ENCODE measurements at regions not wholly inside any gene's neighbourhood (a gene's known extent, or its start where the extent isn't known, plus 50 kb on each side); places are given as distances from the start of the nearest gene placed in this dataset.
"Not testable (repeated sequence)": the region's sequence is repeated elsewhere in the genome, so short reads cannot be mapped to it uniquely, and the experiment has no call there.

DNA sequence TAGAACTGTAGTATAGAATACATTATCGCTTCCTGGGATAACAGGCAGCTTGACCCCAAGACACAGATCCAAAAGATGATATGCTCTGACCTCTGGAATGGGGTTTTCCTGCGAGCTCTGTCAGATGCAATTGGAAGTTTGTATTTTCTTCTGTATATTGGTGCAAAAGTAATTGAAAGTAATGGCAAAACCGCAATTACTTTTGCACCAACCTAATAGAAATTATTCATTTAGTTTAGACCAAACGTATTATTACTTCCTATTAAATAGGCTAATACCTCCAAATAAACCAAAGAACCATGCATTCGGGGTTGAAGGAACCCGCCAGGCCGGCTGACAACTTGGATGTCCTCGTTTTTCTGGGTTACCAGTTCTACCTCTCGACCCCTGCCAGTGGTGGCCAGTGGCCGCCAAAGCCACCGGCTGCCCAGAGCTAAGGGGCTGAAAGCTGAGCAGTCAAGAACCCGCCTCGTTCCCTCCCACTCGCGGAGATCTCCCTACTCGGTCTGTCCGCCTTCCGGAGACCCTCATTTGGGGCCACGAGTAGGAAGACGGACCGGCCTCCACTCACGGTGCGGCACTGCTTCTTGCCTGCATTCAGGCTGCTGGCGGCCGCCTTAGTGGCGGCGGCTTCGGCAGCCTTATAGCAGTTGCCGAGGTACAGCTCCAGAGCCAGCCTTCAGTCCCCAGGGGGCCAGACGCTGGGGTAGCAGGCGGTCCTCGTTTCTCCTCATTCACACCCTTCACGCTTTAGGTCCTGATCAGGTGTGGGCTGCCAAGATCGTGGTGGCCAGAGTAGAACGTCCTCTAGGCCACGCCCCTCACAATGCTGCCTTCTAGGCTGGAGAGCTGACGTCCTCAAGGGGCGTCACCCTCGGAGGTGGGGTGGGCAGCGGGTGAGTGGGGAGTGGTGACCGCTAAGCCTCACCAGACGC lies 121.9 kb downstream of the RBMX2 start:
- Mint-ChIP-seq H3K27ac (no peak overlapping the region), H3K36me3 (ENCODE audit: low read depth) (no peaks in the 10 kb centered on the region), H3K4me3 (no peak overlapping the region), H3K9me3 (ENCODE audit: low read depth) (no peaks in the 10 kb centered on the region), H3K4me1 (no peaks in the 10 kb centered on the region), H3K27me3 (peaks cover 3% of the 10 kb centered on the region)
- intact Hi-C loops (cut with DNase I, micrococcal nuclease) = no loop called here
- ATAC-seq (no peak), DNase-seq (no peak)
- ChIA-PET CTCF (no interaction called here), POLR2A (no interaction called here)

DNA sequence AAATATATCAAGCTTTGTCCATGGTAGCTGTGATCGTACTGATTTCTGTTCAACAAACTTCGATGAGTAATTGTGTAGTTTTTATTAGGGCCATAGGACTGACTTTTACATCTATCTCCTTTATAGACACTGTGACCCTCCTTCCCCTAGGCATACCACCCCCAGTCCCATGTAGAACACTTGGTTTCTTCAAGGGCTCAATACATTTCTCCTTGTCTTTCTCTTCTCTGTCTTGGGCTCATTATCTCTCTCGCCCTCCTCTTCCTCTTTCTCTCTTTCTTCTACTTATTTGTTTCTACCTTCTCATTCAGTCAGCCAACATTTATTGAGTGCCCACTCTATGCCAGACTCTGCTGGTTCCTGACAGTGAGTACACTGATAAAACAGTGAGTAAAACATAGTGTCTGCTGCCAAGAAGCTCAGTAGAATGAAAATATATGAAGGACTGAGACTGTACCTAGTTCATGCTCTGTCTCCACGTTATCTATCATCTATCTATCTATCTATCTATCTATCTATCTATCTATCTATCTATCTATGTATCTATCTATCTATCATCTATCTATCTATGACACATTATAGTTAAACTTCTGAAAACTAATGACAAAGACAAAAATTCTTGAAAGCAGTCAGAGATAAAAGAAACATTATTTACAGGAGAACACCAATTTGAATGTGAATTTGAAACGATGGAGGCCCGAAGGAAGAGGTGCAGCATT lies 122.8 kb downstream of the RBMX2 start:
- CTCF ChIA-PET = no interaction called here
- no peaks in the 10 kb centered on the region for H3K4me1 Mint-ChIP-seq
- H3K27ac Mint-ChIP-seq = no peak overlapping the region
- DNase-seq = no peak
- H3K36me3 Mint-ChIP-seq (ENCODE audit: low read depth) = no peaks in the 10 kb centered on the region
- no peak overlapping the region for H3K4me3 Mint-ChIP-seq
- H3K27me3 Mint-ChIP-seq = peaks cover 3% of the 10 kb centered on the region
- POLR2A ChIA-PET = no interaction called here
- H3K9me3 Mint-ChIP-seq (ENCODE audit: low read depth) = no peaks in the 10 kb centered on the region
- no peak for ATAC-seq
- intact Hi-C loops (cut with DNase I, micrococcal nuclease) = no loop called here

DNA sequence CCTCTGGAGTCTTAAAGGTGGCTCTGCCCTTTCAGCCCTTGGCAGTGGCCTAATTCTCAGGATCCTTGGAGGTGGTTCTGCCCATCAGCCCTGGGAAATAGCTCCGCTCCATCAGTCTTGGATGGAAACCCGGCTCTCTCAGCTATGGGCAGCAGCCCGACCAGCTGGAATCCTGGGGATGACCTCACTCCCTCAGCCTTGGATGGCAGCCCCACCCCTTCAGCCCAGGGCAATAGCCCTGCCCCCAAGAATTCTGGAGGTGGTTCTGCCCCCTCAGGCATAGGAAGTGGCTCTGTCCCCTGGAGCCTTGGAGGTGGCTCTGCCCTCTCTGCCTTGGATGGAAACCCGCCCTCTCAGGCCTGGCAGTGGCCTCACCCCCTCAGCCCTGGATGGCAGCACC lies 127.7 kb downstream of the RBMX2 start:
- ATAC-seq (no peak), DNase-seq (no peak)
- Mint-ChIP-seq H3K4me3 (no peak overlapping the region), H3K9me3 (ENCODE audit: low read depth) (no peaks in the 10 kb centered on the region), H3K4me1 (no peaks in the 10 kb centered on the region), H3K27me3 (peaks cover 2% of the 10 kb centered on the region), H3K36me3 (ENCODE audit: low read depth) (no peaks in the 10 kb centered on the region), H3K27ac (no peak overlapping the region)
- intact Hi-C loops (cut with DNase I, micrococcal nuclease) = no loop called here
- ChIA-PET POLR2A (no interaction called here), CTCF (no interaction called here)

DNA sequence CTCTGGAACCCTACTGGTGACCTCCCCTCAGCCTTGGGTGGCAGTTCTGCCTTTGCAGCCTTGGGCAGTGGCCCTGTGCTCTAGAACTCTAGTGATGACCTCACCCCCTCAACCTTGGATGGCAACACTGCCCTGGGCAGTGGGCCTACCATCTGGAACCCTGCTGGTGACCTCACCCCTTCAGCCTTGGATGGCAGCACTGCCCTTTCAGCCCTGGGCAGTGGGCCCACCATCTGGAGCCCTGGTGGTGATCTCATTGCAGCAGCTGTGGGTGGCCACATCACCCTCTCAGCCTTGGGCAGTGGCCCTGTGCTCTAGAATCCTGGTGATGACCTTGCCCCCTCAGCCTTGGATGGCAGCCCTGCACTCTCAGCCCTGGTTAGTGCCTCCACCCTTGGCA lies 129.3 kb downstream of the RBMX2 start:
- no peaks in the 10 kb centered on the region for H3K4me1 Mint-ChIP-seq
- intact Hi-C loops (cut with DNase I, micrococcal nuclease) = no loop called here
- POLR2A ChIA-PET = no interaction called here
- DNase-seq (no peak), ATAC-seq (no peak)
- H3K9me3 Mint-ChIP-seq (ENCODE audit: low read depth) = no peaks in the 10 kb centered on the region
- no peak overlapping the region for H3K4me3 Mint-ChIP-seq
- CTCF ChIA-PET = no interaction called here
- no peaks in the 10 kb centered on the region for H3K27me3 Mint-ChIP-seq
- no peaks in the 10 kb centered on the region for H3K36me3 Mint-ChIP-seq (ENCODE audit: low read depth)
- H3K27ac Mint-ChIP-seq = no peak overlapping the region

- H3K36me3 Mint-ChIP-seq (ENCODE audit: low read depth) = no peaks in the 10 kb centered on the region
- ATAC-seq = peak; percentile 30
Measured at GRCh38 chrX:130539721-130540321, 138.0 kb downstream of the RBMX2 start.

DNA sequence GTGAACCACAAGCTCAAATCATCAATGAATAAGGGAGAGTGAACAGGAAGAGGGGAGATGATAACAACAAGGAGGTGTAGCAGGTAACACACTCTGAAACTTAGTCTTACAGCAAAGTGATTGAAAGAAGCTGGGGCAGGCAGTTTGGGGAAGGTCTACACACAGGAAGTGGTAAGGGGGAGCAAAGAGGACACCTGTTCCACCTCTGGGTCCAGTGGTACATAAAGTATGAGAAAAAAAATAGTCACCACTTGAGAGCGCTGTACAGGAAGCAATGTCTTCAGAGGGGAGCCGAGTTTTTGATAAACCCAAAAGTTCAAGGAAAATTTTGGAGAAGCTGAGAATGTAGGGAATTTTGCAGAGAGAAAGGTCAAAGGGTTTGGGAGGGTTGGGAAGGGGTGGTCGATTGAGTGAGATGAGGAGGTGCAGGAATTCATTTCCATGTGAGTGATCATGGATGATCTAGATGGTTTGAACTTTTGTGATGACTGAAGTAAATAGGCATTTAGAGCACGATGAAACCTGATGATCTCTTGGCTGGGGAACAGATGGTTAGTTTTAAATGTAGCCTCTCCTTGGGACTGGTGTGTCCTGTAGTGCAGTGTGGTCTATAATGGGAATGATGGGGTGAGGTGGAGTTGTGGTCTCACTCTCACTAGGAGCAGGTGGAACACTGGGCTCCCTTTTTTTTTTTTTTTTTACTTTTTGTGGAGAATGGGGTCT lies 142.0 kb downstream of the RBMX2 start:
- H3K9me3 Mint-ChIP-seq (ENCODE audit: low read depth) = no peaks in the 10 kb centered on the region
- POLR2A ChIA-PET = no interaction called here
- ATAC-seq (no peak), DNase-seq (no peak)
- no peaks in the 10 kb centered on the region for H3K4me1 Mint-ChIP-seq
- H3K27ac Mint-ChIP-seq = no peak overlapping the region
- peaks cover 4% of the 10 kb centered on the region for H3K27me3 Mint-ChIP-seq
- CTCF ChIA-PET = no interaction called here
- intact Hi-C loops (cut with DNase I, micrococcal nuclease) = no loop called here
- no peak overlapping the region for H3K4me3 Mint-ChIP-seq
- no peaks in the 10 kb centered on the region for H3K36me3 Mint-ChIP-seq (ENCODE audit: low read depth)

More at GRCh38 chrX:130539721-130540321, 138.0 kb downstream of the RBMX2 start:
- Mint-ChIP-seq H3K27me3 (peaks cover 4% of the 10 kb centered on the region), H3K27ac (no peak overlapping the region), H3K4me1 (no peaks in the 10 kb centered on the region), H3K4me3 (no peak overlapping the region), H3K9me3 (ENCODE audit: low read depth) (no peaks in the 10 kb centered on the region)
- ChIA-PET CTCF (interaction anchor here (0.6 to 1.8 kb wide), 11 partner anchors 9 to 1259 kb away, joined by 3 to 9 read pairs (median 4); no protein-coding TSS in a partner anchor), POLR2A (no interaction called here)
- intact Hi-C loops (cut with DNase I, micrococcal nuclease) = loop anchor here (1.0 to 2.0 kb wide), 3 partner anchors 259 to 377 kb away; no protein-coding TSS in a partner anchor
- DNase-seq = peak; percentile 64

DNA sequence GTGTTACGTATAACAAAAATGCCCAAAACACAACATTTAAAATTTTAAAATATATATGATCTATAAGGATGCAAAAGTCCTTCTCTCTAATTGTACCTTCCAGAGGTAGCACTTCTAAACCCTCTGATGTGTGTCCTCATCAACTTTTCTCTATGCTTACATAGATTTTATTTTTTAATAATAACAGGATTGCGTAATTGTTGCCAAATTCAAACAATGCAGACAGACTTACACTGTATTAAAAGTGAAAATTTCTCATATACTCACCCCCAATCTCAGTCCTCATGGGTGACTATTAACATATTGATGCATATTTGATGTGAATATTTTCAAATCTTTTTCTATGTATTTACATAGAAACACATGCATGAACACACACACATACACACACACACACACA lies 144.0 kb downstream of the RBMX2 start:
- Mint-ChIP-seq H3K27me3 (peaks cover 7% of the 10 kb centered on the region), H3K27ac (no peak overlapping the region), H3K36me3 (ENCODE audit: low read depth) (no peaks in the 10 kb centered on the region), H3K4me1 (no peaks in the 10 kb centered on the region), H3K4me3 (no peak overlapping the region), H3K9me3 (ENCODE audit: low read depth) (no peaks in the 10 kb centered on the region)
- CTCF ChIA-PET = no interaction called here
- POLR2A ChIA-PET = no interaction called here
- intact Hi-C loops (cut with DNase I, micrococcal nuclease) = no loop called here
- DNase-seq = no peak
- ATAC-seq = no peak

- H3K36me3 Mint-ChIP-seq (ENCODE audit: low read depth); H3K4me3 Mint-ChIP-seq; H3K9me3 Mint-ChIP-seq (ENCODE audit: low read depth); DNase-seq; H3K4me1 Mint-ChIP-seq; POLR2A ChIA-PET; intact Hi-C loops (cut with DNase I, micrococcal nuclease); ATAC-seq; H3K27ac Mint-ChIP-seq: not testable (repeated sequence)
- CTCF ChIA-PET = interaction anchor here (1.7 kb wide), 1 partner anchor 10 kb away, joined by 5 read pairs; no protein-coding TSS in a partner anchor
- H3K27me3 Mint-ChIP-seq = peaks cover 12% of the 10 kb centered on the region
Measured at GRCh38 chrX:130549382-130549781, 147.6 kb downstream of the RBMX2 start.

DNA sequence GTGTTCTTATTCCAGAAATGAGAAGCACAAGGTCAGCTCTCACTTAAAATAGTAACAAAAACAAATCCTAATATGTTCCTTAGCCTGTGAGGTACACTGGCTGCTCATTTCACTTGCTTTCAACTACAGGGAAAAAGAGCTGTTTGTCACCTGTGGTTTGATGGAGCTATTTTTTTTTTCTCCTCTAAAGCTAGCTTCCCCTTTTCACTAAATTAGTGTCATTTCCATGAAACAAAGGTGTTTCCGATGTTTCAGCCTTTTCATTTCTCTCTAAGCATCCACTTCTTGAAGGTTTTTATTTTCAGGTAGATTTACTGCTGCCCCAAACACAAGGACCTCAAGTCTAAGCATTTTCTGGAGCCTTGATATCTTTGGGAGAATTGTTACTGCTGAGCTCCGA lies 148.6 kb downstream of the RBMX2 start:
- POLR2A ChIA-PET = no interaction called here
- intact Hi-C loops (cut with DNase I, micrococcal nuclease) = no loop called here
- H3K4me3 Mint-ChIP-seq = no peak overlapping the region
- ATAC-seq (no peak), DNase-seq (no peak)
- H3K4me1 Mint-ChIP-seq = no peaks in the 10 kb centered on the region
- peaks cover 14% of the 10 kb centered on the region for H3K27me3 Mint-ChIP-seq
- no peak overlapping the region for H3K27ac Mint-ChIP-seq
- CTCF ChIA-PET = interaction anchor here (1.0 to 1.5 kb wide), 2 partner anchors 12 kb away, joined by 3 to 4 read pairs; no protein-coding TSS in a partner anchor
- no peaks in the 10 kb centered on the region for H3K36me3 Mint-ChIP-seq (ENCODE audit: low read depth)
- H3K9me3 Mint-ChIP-seq (ENCODE audit: low read depth) = no peaks in the 10 kb centered on the region

DNA sequence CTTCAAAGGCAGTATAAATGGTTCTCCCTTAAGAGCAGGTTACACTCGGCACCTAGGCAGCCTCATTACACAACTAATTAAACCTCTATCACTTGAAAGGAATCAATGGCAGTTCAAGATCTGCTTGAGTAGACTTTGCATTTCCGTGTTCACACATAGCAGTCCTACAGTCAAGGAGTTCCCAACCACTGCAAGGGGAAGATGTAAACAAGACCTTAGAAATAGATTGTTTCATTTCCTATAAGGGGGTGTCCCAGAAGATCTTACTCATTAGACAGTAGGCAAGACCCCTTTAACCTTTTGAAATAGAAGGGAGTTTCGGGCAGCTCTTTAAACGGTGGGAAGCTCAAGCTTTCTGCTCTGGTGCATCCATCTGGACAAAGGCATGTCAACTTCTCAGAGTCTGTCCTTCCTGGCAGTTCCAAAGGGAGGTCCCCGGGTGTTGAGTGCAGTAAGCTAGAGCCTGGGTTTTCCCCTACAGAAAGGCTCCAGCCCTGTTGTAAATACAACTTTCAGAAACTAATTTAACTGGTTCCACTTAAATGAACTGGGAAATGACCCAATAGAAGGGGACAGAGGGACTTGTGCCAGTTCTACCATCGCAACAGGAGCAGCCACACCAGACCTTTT lies 150.8 kb downstream of the RBMX2 start:
- Mint-ChIP-seq H3K4me3 (no peak overlapping the region), H3K9me3 (ENCODE audit: low read depth) (no peaks in the 10 kb centered on the region), H3K27ac (no peak overlapping the region), H3K36me3 (ENCODE audit: low read depth) (no peaks in the 10 kb centered on the region), H3K4me1 (no peaks in the 10 kb centered on the region), H3K27me3 (peaks cover 16% of the 10 kb centered on the region)
- DNase-seq (no peak), ATAC-seq (no peak)
- POLR2A ChIA-PET = no interaction called here
- intact Hi-C loops (cut with DNase I, micrococcal nuclease) = no loop called here
- CTCF ChIA-PET = interaction anchor here (2.0 kb wide), 1 partner anchor 13 kb away, joined by 8 read pairs; no protein-coding TSS in a partner anchor

GRCh38 chrX:130555341-130555740 lies 153.6 kb downstream of the RBMX2 start:
- ChIA-PET POLR2A (no interaction called here), CTCF (no interaction called here)
- Mint-ChIP-seq H3K27ac (no peak overlapping the region), H3K9me3 (ENCODE audit: low read depth) (no peaks in the 10 kb centered on the region), H3K4me3 (no peak overlapping the region), H3K4me1 (no peaks in the 10 kb centered on the region), H3K36me3 (ENCODE audit: low read depth) (no peaks in the 10 kb centered on the region), H3K27me3 (peaks cover 11% of the 10 kb centered on the region)
- no peak for ATAC-seq
- intact Hi-C loops (cut with DNase I, micrococcal nuclease) = no loop called here
- no peak for DNase-seq
